ENCODE measurements at regions not wholly inside any gene's neighbourhood (a gene's known extent, or its start where the extent isn't known, plus 50 kb on each side); places are given as distances from the start of the nearest gene placed in this dataset.

- Mint-ChIP-seq H3K4me3 (no peak overlapping the region), H3K9me3 (peaks cover 6% of the 10 kb centered on the region), H3K4me1 (no peaks in the 10 kb centered on the region), H3K36me3 (ENCODE audit: low read depth) (no peaks in the 10 kb centered on the region), H3K27me3 (no peaks in the 10 kb centered on the region), H3K27ac (no peak overlapping the region)
- POLR2A ChIA-PET, result no interaction called here
- no peak for DNase-seq
- CTCF ChIA-PET, result no interaction called here
These were observed 746.4 kb downstream of the CDH11 start for GRCh38 chr16:64375391-64375980.

GRCh38 chr16:64370112-64370511 is 751.8 kb downstream of the CDH11 start:
- CTCF ChIA-PET, result no interaction called here
- no peak overlapping the region for H3K4me3 Mint-ChIP-seq
- H3K27ac Mint-ChIP-seq, result no peak overlapping the region
- H3K36me3 Mint-ChIP-seq (ENCODE audit: low read depth), result no peaks in the 10 kb centered on the region
- DNase-seq, result no peak
- no peaks in the 10 kb centered on the region for H3K27me3 Mint-ChIP-seq
- H3K9me3 Mint-ChIP-seq, result no peaks in the 10 kb centered on the region
- no peaks in the 10 kb centered on the region for H3K4me1 Mint-ChIP-seq
- POLR2A ChIA-PET, result no interaction called here

- Mint-ChIP-seq H3K36me3 (ENCODE audit: low read depth) (no peaks in the 10 kb centered on the region), H3K4me1 (no peaks in the 10 kb centered on the region), H3K27me3 (no peaks in the 10 kb centered on the region), H3K27ac (no peak overlapping the region), H3K4me3 (no peak overlapping the region), H3K9me3 (peaks cover 5% of the 10 kb centered on the region)
- CTCF ChIA-PET, result no interaction called here
- POLR2A ChIA-PET, result no interaction called here
- DNase-seq, result no peak
These were observed 756.4 kb downstream of the CDH11 start for GRCh38 chr16:64365448-64365931.

DNA sequence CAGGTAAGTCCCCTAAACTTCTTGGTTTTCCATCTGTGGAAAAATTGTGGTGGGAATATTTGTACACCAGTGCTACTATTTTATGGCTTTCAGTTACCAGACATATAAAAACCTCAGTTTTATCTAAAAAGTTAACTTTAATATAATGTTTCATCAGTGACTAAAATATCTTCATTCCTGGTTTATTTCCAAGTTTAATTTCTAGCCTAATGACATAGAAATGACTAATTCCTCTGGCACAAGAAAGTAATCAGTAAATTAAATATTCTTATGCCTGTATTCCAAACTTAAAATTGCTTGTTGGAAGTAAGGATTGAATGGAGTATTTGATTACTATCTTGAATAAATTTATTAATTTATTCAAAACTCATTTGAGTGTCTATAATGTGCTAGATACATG is 757.0 kb downstream of the CDH11 start:
- Mint-ChIP-seq H3K4me1 (no peaks in the 10 kb centered on the region), H3K27me3 (no peaks in the 10 kb centered on the region), H3K9me3 (peaks cover 5% of the 10 kb centered on the region), H3K27ac (no peak overlapping the region), H3K4me3 (no peak overlapping the region), H3K36me3 (ENCODE audit: low read depth) (no peaks in the 10 kb centered on the region)
- CTCF ChIA-PET, result no interaction called here
- POLR2A ChIA-PET, result no interaction called here
- DNase-seq, result no peak

GRCh38 chr16:64364416-64364815 is 757.4 kb downstream of the CDH11 start:
- peaks cover 5% of the 10 kb centered on the region for H3K9me3 Mint-ChIP-seq
- ChIA-PET POLR2A (no interaction called here), CTCF (no interaction called here)
- no peak overlapping the region for H3K4me3 Mint-ChIP-seq
- H3K4me1 Mint-ChIP-seq, result no peaks in the 10 kb centered on the region
- H3K27ac Mint-ChIP-seq, result no peak overlapping the region
- H3K36me3 Mint-ChIP-seq (ENCODE audit: low read depth), result no peaks in the 10 kb centered on the region
- DNase-seq, result no peak
- no peaks in the 10 kb centered on the region for H3K27me3 Mint-ChIP-seq

DNA sequence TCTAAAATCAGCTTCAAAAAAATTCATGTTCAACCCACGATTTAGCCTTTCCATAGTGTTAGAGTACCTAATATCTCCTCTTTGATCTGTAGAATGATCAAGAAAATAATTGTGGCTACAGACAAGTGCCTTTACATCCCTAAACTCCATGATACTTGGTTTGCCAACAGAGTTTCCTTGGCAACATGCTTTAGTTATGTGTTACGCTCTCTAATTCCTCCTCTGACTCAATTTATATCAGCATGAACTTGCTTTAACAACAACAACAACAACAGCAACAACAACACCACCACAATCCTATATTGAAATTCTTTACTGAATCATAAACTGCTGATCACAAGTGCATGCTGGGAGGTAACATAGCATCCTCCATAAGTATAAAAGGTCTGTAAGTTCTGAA is 757.8 kb downstream of the CDH11 start:
- H3K27ac Mint-ChIP-seq, result no peak overlapping the region
- H3K36me3 Mint-ChIP-seq (ENCODE audit: low read depth), result no peaks in the 10 kb centered on the region
- peaks cover 5% of the 10 kb centered on the region for H3K9me3 Mint-ChIP-seq
- CTCF ChIA-PET, result no interaction called here
- no peak overlapping the region for H3K4me3 Mint-ChIP-seq
- no peaks in the 10 kb centered on the region for H3K27me3 Mint-ChIP-seq
- POLR2A ChIA-PET, result no interaction called here
- H3K4me1 Mint-ChIP-seq, result no peaks in the 10 kb centered on the region
- DNase-seq, result no peak

DNA sequence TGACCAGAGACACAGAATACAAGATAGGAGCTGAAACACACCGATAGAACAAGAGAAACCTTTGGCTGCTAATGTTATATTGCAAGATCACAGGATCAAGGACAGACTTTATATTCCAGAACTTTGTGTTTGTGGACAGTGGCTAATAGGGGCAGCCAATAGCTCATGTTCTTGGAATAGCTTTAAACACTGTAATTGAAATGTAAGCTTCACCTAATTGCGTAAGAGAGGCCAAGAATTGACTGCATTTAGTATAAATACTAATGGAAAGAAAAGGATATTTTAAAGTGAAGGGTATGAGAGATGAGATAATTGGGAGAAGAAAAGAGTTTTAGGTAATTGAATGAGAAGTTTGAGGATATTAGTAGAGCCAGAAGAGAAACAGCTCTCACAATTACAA is 758.8 kb downstream of the CDH11 start:
- DNase-seq, result no peak
- no peaks in the 10 kb centered on the region for H3K4me1 Mint-ChIP-seq
- no peaks in the 10 kb centered on the region for H3K27me3 Mint-ChIP-seq
- H3K36me3 Mint-ChIP-seq (ENCODE audit: low read depth), result no peaks in the 10 kb centered on the region
- CTCF ChIA-PET, result interaction anchor here (1.0 kb wide), 1 partner anchor 11 kb away, joined by 3 read pairs; no protein-coding TSS in a partner anchor
- POLR2A ChIA-PET, result no interaction called here
- no peak overlapping the region for H3K27ac Mint-ChIP-seq
- H3K4me3 Mint-ChIP-seq, result no peak overlapping the region
- H3K9me3 Mint-ChIP-seq, result peaks cover 5% of the 10 kb centered on the region

GRCh38 chr16:64362193-64362592 is 759.7 kb downstream of the CDH11 start:
- H3K4me3 Mint-ChIP-seq, result no peak overlapping the region
- CTCF ChIA-PET, result interaction anchor here (1.0 kb wide), 1 partner anchor 12 kb away, joined by 3 read pairs; no protein-coding TSS in a partner anchor
- POLR2A ChIA-PET, result no interaction called here
- no peaks in the 10 kb centered on the region for H3K4me1 Mint-ChIP-seq
- H3K9me3 Mint-ChIP-seq, result peaks cover 5% of the 10 kb centered on the region
- H3K27me3 Mint-ChIP-seq, result no peaks in the 10 kb centered on the region
- no peak overlapping the region for H3K27ac Mint-ChIP-seq
- no peak for DNase-seq
- no peaks in the 10 kb centered on the region for H3K36me3 Mint-ChIP-seq (ENCODE audit: low read depth)

- Mint-ChIP-seq H3K9me3 (peaks cover 5% of the 10 kb centered on the region), H3K4me1 (no peaks in the 10 kb centered on the region), H3K36me3 (ENCODE audit: low read depth) (no peaks in the 10 kb centered on the region), H3K27me3 (no peaks in the 10 kb centered on the region), H3K27ac (no peak overlapping the region), H3K4me3 (no peak overlapping the region)
- ChIA-PET CTCF (no interaction called here), POLR2A (no interaction called here)
- DNase-seq, result no peak
These were observed 760.1 kb downstream of the CDH11 start for GRCh38 chr16:64361753-64362152.

DNA sequence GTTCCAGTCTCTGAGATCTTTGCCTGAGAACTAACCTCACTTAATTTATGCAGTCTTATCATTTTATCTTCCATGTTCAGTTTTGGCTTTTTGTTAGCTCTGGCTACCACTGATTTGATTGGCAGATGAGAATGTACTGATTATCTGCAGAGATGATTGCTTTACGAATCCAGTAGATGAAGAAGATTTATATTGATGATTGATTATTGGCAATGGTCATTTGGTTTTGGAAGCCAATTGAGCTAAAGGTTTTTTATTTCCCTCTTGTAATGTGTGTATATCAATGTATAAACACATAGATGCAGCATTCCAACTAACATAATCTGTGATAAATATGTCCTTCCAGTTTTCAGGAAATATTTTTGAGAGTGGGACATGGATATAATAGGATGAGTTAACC is 763.6 kb downstream of the CDH11 start:
- no peaks in the 10 kb centered on the region for H3K4me1 Mint-ChIP-seq

DNA sequence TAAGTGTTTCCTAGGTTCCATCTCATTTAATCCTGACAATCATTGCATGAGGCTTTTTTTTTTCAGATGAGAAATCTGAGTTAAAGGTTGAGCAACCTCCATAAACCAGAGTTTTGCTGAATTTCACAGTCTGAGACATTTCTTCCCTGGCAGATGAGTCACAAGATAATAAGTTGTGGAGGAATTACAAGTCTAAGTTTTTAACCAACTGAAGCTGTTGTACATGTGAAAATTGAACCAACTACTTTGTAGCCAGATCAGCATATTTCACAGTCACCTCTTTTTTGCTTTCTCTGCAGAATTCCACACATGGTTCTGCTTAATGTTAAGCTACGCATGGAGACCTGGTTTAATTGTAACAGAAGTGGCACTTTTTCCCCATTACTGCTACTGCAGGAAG is 765.6 kb downstream of the CDH11 start:
- no peaks in the 10 kb centered on the region for H3K4me1 Mint-ChIP-seq
- no peaks in the 10 kb centered on the region for H3K9me3 Mint-ChIP-seq
- ChIA-PET POLR2A (no interaction called here), CTCF (no interaction called here)
- no peak overlapping the region for H3K27ac Mint-ChIP-seq
- H3K27me3 Mint-ChIP-seq, result no peaks in the 10 kb centered on the region
- no peak for DNase-seq
- no peak overlapping the region for H3K4me3 Mint-ChIP-seq
- H3K36me3 Mint-ChIP-seq (ENCODE audit: low read depth), result no peaks in the 10 kb centered on the region

More for the DNA sequence above, 763.6 kb downstream of the CDH11 start:
- DNase-seq, result no peak
- H3K27me3 Mint-ChIP-seq, result no peaks in the 10 kb centered on the region
- H3K4me3 Mint-ChIP-seq, result no peak overlapping the region
- H3K27ac Mint-ChIP-seq, result no peak overlapping the region
- CTCF ChIA-PET, result no interaction called here
- POLR2A ChIA-PET, result no interaction called here
- H3K36me3 Mint-ChIP-seq (ENCODE audit: low read depth), result no peaks in the 10 kb centered on the region
- H3K9me3 Mint-ChIP-seq, result peaks cover 2% of the 10 kb centered on the region

GRCh38 chr16:64352246-64352645 is 769.6 kb downstream of the CDH11 start:
- Mint-ChIP-seq H3K27me3 (no peaks in the 10 kb centered on the region), H3K27ac (no peak overlapping the region), H3K4me3 (no peak overlapping the region), H3K36me3 (ENCODE audit: low read depth) (no peaks in the 10 kb centered on the region), H3K9me3 (peaks cover 5% of the 10 kb centered on the region), H3K4me1 (no peaks in the 10 kb centered on the region)
- ChIA-PET CTCF (no interaction called here), POLR2A (no interaction called here)
- no peak for DNase-seq

- no peak for DNase-seq
- Mint-ChIP-seq H3K27me3 (no peaks in the 10 kb centered on the region), H3K36me3 (ENCODE audit: low read depth) (no peaks in the 10 kb centered on the region), H3K4me1 (no peaks in the 10 kb centered on the region), H3K27ac (no peak overlapping the region), H3K4me3 (no peak overlapping the region), H3K9me3 (peaks cover 5% of the 10 kb centered on the region)
- ChIA-PET POLR2A (no interaction called here), CTCF (no interaction called here)
These were observed 770.7 kb downstream of the CDH11 start for GRCh38 chr16:64351121-64351520.

DNA sequence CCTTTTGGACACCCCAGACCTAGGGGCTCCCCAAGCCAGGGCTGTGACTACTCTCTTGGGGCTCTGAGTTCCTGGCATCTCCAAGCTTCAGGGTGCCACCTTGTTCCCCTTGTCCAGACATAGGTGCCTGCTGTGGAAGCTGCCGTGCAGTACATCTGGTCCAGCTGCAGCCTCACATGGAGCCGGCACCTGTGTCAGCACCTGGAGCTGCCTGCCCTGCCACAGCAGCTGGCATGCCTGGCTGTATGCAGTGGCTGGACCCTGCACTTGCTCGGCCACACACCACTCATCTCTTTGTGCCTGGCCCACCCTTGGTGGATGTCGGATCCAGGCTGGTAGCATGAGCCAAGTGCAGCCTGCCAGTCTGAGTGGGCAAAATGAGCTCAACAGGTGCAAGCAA is 775.8 kb downstream of the CDH11 start:
- Mint-ChIP-seq H3K4me3 (no peak overlapping the region), H3K4me1 (no peaks in the 10 kb centered on the region), H3K27me3 (no peaks in the 10 kb centered on the region), H3K27ac (no peak overlapping the region), H3K36me3 (ENCODE audit: low read depth) (no peaks in the 10 kb centered on the region), H3K9me3 (peaks cover 10% of the 10 kb centered on the region)
- ChIA-PET CTCF (no interaction called here), POLR2A (no interaction called here)
- DNase-seq, result no peak
